Mammary epithelial cell (primary cell): ENCODE measurements at regions not wholly inside any gene's neighbourhood (a gene's known extent, or its start where the extent isn't known, plus 50 kb on each side); places are given as distances from the start of the nearest gene placed in this dataset.

Experiments
- EZH2 ChIP-seq: IDR thresholded peaks from 2 replicates; pipeline ENCODE4 v1.6.1; 2012; ENCODE audit warnings: low read length, inconsistent platforms, borderline replicate concordance
- TF ChIP-seq, protein P1 (sequence below), 2 donors: IDR thresholded peaks in 1 of 2; conservative IDR thresholded peaks in 1 of 2; 2 replicates each; pipeline ENCODE4 v1.5.1; 2011 to 2012; ENCODE audit warnings: inconsistent platforms in 2 of 2, low read length in 2 of 2, mild to moderate bottlenecking in 2 of 2, control low read depth in 1 of 2, low read depth in 1 of 2; ENCODE audit not compliant: insufficient read depth in 1 of 2; ENCODE audit errors: extremely low read depth in 1 of 2

DNA sequence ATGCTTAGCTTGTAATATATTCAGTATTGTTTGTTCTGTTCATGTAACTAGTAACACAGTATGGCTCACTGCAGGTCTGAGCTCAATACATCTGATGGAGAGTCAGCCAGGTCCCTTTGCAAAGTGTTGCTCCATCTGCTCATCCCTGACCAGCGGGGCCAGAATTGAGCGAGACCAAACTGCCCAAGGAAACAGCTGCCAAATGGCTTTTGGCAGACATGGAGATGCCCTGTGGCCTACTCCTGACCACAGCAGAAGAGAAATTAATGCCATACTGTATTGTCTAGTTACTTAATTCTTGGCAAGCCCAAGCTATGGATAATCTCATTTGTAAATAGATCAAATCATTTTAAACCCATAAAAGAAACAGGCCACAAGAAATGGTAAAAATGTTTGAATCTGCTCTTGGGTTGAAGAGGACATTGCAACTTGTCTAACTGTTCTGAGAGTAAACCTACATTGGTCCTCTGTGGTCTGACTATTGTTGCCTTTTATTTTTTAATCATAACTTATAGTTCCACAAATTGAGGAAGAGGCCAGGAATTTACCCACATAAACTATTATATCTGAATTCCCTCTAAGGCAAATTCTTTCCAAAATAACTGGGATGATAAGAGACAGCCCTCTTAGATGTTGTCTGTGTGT, 209.5 kb downstream of the EBLN2 start:
- TF ChIP-seq, protein P1, sequence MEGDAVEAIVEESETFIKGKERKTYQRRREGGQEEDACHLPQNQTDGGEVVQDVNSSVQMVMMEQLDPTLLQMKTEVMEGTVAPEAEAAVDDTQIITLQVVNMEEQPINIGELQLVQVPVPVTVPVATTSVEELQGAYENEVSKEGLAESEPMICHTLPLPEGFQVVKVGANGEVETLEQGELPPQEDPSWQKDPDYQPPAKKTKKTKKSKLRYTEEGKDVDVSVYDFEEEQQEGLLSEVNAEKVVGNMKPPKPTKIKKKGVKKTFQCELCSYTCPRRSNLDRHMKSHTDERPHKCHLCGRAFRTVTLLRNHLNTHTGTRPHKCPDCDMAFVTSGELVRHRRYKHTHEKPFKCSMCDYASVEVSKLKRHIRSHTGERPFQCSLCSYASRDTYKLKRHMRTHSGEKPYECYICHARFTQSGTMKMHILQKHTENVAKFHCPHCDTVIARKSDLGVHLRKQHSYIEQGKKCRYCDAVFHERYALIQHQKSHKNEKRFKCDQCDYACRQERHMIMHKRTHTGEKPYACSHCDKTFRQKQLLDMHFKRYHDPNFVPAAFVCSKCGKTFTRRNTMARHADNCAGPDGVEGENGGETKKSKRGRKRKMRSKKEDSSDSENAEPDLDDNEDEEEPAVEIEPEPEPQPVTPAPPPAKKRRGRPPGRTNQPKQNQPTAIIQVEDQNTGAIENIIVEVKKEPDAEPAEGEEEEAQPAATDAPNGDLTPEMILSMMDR (conservative IDR thresholded peaks at IDR 0.05 in 1 of 2, IDR thresholded peaks at IDR 0.05 in 1 of 2; ENCODE audit: extremely low read depth in 1 of 2, insufficient read depth in 1 of 2, low read depth in 1 of 2, low read length in 2 of 2), result no peak
- TF ChIP-seq EZH2, result no peak
